H1 (cell line): ENCODE measurements at regions not wholly inside any gene's neighbourhood (a gene's known extent, or its start where the extent isn't known, plus 50 kb on each side); places are given as distances from the start of the nearest gene placed in this dataset.

Experiments
- CTCF ChIA-PET: fragments of 300-600 bp; sonication (Branson Sonifier 250); formaldehyde crosslinking; loops from one replicate; lab custom pipeline; 2021; ENCODE audit not compliant: partially characterized antibody; lab: Charles Lee
- POLR2A ChIA-PET: fragments of 300-600 bp; sonication (Branson Sonifier 250); formaldehyde crosslinking; loops from one replicate; lab custom pipeline; 2021; ENCODE audit warnings: inconsistent platforms; ENCODE audit not compliant: partially characterized antibody; lab: Charles Lee
- DNase-seq, 2 experiments: peaks; one replicate each; pipeline versions ENCODE4 v3.0.0 to v3.0.0-alpha.2; 2010 to 2022; ENCODE audit warnings: low spot score in 2 of 2, low read depth in 1 of 2, mixed read lengths in 1 of 2
- FAIRE-seq: peaks from 2 replicates; lab custom pipeline; 2011; peaks lifted over from hg19 to GRCh38; lab: Jason Lieb, UNC
- H2AFZ ChIP-seq: 2 replicates; pipeline ENCODE4 v1.8.1; 2012; ENCODE audit warnings: low read length, inconsistent platforms
- H2AK5ac ChIP-seq: 2 replicates; pipeline ENCODE4 v1.6.1; 2013; ENCODE audit warnings: low read depth, low read length
- H2BK120ac ChIP-seq: replicated peaks from 2 replicates; pipeline ENCODE3; 2013; ENCODE audit warnings: low read depth, low read length, inconsistent platforms
- H2BK12ac ChIP-seq: 2 replicates; pipeline ENCODE4 v1.6.1; 2013; ENCODE audit warnings: low read depth, low read length
- H2BK15ac ChIP-seq: 2 replicates; pipeline ENCODE4 v1.6.1; 2013; ENCODE audit warnings: low read length
- H2BK20ac ChIP-seq: 2 replicates; pipeline ENCODE4 v1.6.1; 2013; ENCODE audit warnings: low read length
- H2BK5ac ChIP-seq: 2 replicates; pipeline ENCODE4 v1.6.1; 2013; ENCODE audit warnings: low read depth, low read length
- H3K14ac ChIP-seq: 2 replicates; pipeline ENCODE4 v1.6.1; 2013; ENCODE audit warnings: inconsistent platforms; ENCODE audit not compliant: insufficient read length
- H3K18ac ChIP-seq: 2 replicates; pipeline ENCODE4 v1.6.1; 2013; ENCODE audit warnings: low read length; ENCODE audit errors: extremely low read depth
- H3K23ac ChIP-seq: 2 replicates; pipeline ENCODE4 v1.6.1; 2013; ENCODE audit warnings: inconsistent platforms; ENCODE audit not compliant: insufficient read length
- H3K23me2 ChIP-seq: 2 replicates; pipeline ENCODE4 v1.6.1; 2013; ENCODE audit warnings: low read depth, low read length
- H3K27ac ChIP-seq: 2 replicates; pipeline ENCODE4 v1.6.1; 2011; ENCODE audit warnings: low read depth, low read length, inconsistent platforms
- H3K27me3 ChIP-seq, 4 experiments: replicated peaks in 1 of 4; 1 replicate in 1 of 4; 2 replicates in 3 of 4; pipeline versions ENCODE4 v1.6.1 to v1.8.1; 2011 to 2013; ENCODE audit warnings: low read length in 3 of 4, mild to moderate bottlenecking in 3 of 4, inconsistent platforms in 2 of 4, mixed read lengths in 2 of 4, moderate library complexity in 1 of 4; ENCODE audit not compliant: control insufficient read depth in 3 of 4, insufficient read depth in 3 of 4; ENCODE audit errors: extremely low read depth in 1 of 4
- H3K36me3 ChIP-seq, 4 experiments: 2 replicates each; pipeline versions ENCODE4 v1.6.1 to v1.8.1; 2011 to 2013; ENCODE audit warnings: mild to moderate bottlenecking in 4 of 4, low read length in 3 of 4, moderate library complexity in 2 of 4, control low read depth in 1 of 4, inconsistent platforms in 1 of 4; ENCODE audit not compliant: insufficient read depth in 4 of 4, control insufficient read depth in 2 of 4
- H3K4ac ChIP-seq: replicated peaks from 2 replicates; pipeline ENCODE3; 2013; ENCODE audit warnings: low read length, low read depth, mixed read lengths, inconsistent platforms; ENCODE audit not compliant: insufficient read length
- H3K4me1 ChIP-seq, 4 experiments: replicated peaks in 1 of 4; 1 replicate in 1 of 4; 2 replicates in 3 of 4; pipeline versions ENCODE4 v1.6.1 to v1.8.1; 2011 to 2013; ENCODE audit warnings: low read length in 3 of 4, inconsistent platforms in 2 of 4, mixed read lengths in 1 of 4; ENCODE audit not compliant: insufficient read depth in 4 of 4, control insufficient read depth in 3 of 4
- H3K4me2 ChIP-seq, 2 experiments: 2 replicates each; pipeline versions ENCODE4 v1.6.1 to v1.8.1; 2011 to 2013; ENCODE audit warnings: low read depth in 2 of 2, low read length in 2 of 2, control low read depth in 1 of 2, inconsistent platforms in 1 of 2, mild to moderate bottlenecking in 1 of 2; ENCODE audit not compliant: insufficient read depth in 1 of 2
- H3K4me3 ChIP-seq, 4 experiments: fragments of 200-600, 300-600 bp in 1 of 4; sonication (generic), shearing (Covaris generic), sonication (Bioruptor Twin) in 1 of 4; 2 replicates each; pipeline versions ENCODE4 v1.5.1 to v1.8.1; 2011 to 2016; ENCODE audit warnings: low read length in 4 of 4, low read depth in 3 of 4, control low read depth in 2 of 4, inconsistent platforms in 2 of 4, mild to moderate bottlenecking in 2 of 4, mixed read lengths in 1 of 4, moderate library complexity in 1 of 4; ENCODE audit not compliant: insufficient read depth in 2 of 4; ENCODE audit errors: extremely low read depth in 1 of 4
- H3K56ac ChIP-seq: replicated peaks from 2 replicates; pipeline ENCODE3; 2013; ENCODE audit warnings: low read depth, mild to moderate bottlenecking, mixed read lengths, low read length, inconsistent platforms; ENCODE audit not compliant: insufficient read length
- H3K79me1 ChIP-seq: 2 replicates; pipeline ENCODE4 v1.6.1; 2013; ENCODE audit warnings: low read depth, low read length, control low read depth
- H3K79me2 ChIP-seq, 2 experiments: 2 replicates each; pipeline versions ENCODE4 v1.6.1 to v1.8.1; 2012 to 2013; ENCODE audit warnings: low read length in 2 of 2, mild to moderate bottlenecking in 2 of 2, inconsistent platforms in 1 of 2; ENCODE audit not compliant: insufficient read depth in 2 of 2, control insufficient read depth in 1 of 2
- H3K9ac ChIP-seq, 4 experiments: replicated peaks in 1 of 4; 1 replicate in 1 of 4; 2 replicates in 3 of 4; pipeline versions ENCODE4 v1.6.1 to v1.8.1; 2011 to 2013; ENCODE audit warnings: low read depth in 3 of 4, low read length in 3 of 4, control low read depth in 2 of 4, mild to moderate bottlenecking in 2 of 4, moderate library complexity in 2 of 4, inconsistent platforms in 1 of 4; ENCODE audit errors: extremely low read depth in 1 of 4
- H3K9me3 ChIP-seq, 2 experiments: 2 replicates each; pipeline versions ENCODE4 v1.6.1 to v1.8.1; 2012 to 2013; ENCODE audit warnings: mild to moderate bottlenecking in 2 of 2, moderate library complexity in 2 of 2, control low read depth in 1 of 2, inconsistent platforms in 1 of 2, low read depth in 1 of 2, low read length in 1 of 2, mixed read lengths in 1 of 2; ENCODE audit not compliant: insufficient read depth in 2 of 2
- H4K20me1 ChIP-seq, 2 experiments: replicated peaks in 1 of 2; 2 replicates each; pipeline versions ENCODE3 to v1.8.1; 2011 to 2013; ENCODE audit warnings: inconsistent platforms in 2 of 2, low read length in 2 of 2, mild to moderate bottlenecking in 1 of 2; ENCODE audit not compliant: insufficient read depth in 2 of 2, control insufficient read depth in 1 of 2
- H4K5ac ChIP-seq: 2 replicates; pipeline ENCODE4 v1.6.1; 2013; ENCODE audit warnings: low read length, low read depth, mixed read lengths, inconsistent platforms; ENCODE audit not compliant: insufficient read length
- H4K8ac ChIP-seq: 2 replicates; pipeline ENCODE4 v1.8.0; 2013; ENCODE audit warnings: mild to moderate bottlenecking, moderate library complexity, low read length, inconsistent platforms; ENCODE audit not compliant: insufficient read depth; ENCODE audit errors: extremely low read depth
- H4K91ac ChIP-seq: replicated peaks from 2 replicates; pipeline ENCODE3; 2013; ENCODE audit warnings: low read length, mixed read lengths, inconsistent platforms; ENCODE audit not compliant: insufficient read length
- JUN ChIP-seq: IDR thresholded peaks from 2 replicates; pipeline ENCODE4 v1.6.1; 2011; ENCODE audit warnings: low read depth, mild to moderate bottlenecking, improper control_type of control experiment, low read length
- RBBP5 ChIP-seq: IDR thresholded peaks from 2 replicates; pipeline ENCODE4 v1.7.1; 2012; ENCODE audit warnings: low read depth, mild to moderate bottlenecking, inconsistent platforms, low read length, moderate library complexity, borderline replicate concordance
- RFX5 ChIP-seq: IDR thresholded peaks from 2 replicates; pipeline ENCODE4 v1.6.1; 2011; ENCODE audit warnings: low read depth, low read length, improper control_type of control experiment, borderline replicate concordance
- WGBS, 2 experiments: shearing (Covaris generic) in 1 of 2; methylation state at CpG; one replicate each; pipeline versions ENCODE4 v1.1.6 to v1.1.7; 2013 to 2015; ENCODE audit warnings: low lambda C conversion rate in 2 of 2, mixed read lengths in 2 of 2, inconsistent platforms in 1 of 2, low coverage in 1 of 2, missing lambda C conversion rate in 1 of 2; ENCODE audit not compliant: insufficient replicate concordance in 2 of 2, insufficient coverage in 1 of 2, insufficient read length in 1 of 2; ENCODE audit errors: extremely low coverage in 1 of 2, missing lambda C conversion rate in 1 of 2; 5-methylcytosine and 5-hydroxymethylcytosine counted together

GRCh38 chr9:72427801-72428200, 62.8 kb upstream of the ZFAND5 start:
- Histone ChIP-seq H2BK12ac (no peak overlapping the region), H3K23me2 (no peaks in the 10 kb centered on the region), H3K36me3 (no peaks in the 10 kb centered on the region), H3K27ac (no peak overlapping the region), H2BK120ac (no peak overlapping the region), H2BK20ac (no peak overlapping the region), H3K23ac (no peak overlapping the region), H3K4me3 (no peak overlapping the region), H3K56ac (no peak overlapping the region), H4K8ac (no peak overlapping the region), H3K4me1 (no peaks in the 10 kb centered on the region), H2AFZ (no peak overlapping the region), H3K27me3 (no peaks in the 10 kb centered on the region), H3K9me3 (no peaks in the 10 kb centered on the region), H3K4me2 (no peak overlapping the region), H3K18ac (no peak overlapping the region), H3K79me1 (no peaks in the 10 kb centered on the region), H3K79me2 (no peaks in the 10 kb centered on the region), H2AK5ac (no peak overlapping the region), H4K91ac (no peak overlapping the region), H3K4ac (no peak overlapping the region)
- CTCF ChIA-PET, result no interaction called here
- no peak for DNase-seq
- 100% methylated on average over 1 of the region's 1 CpG; no CpG with 5 or more reads in 1 of the 2 experiments for WGBS, 2 experiments
- TF ChIP-seq RBBP5 (no peak), JUN (no peak), RFX5 (no peak)
- TF ChIP-seq, all 59 proteins: peak for 0
- Histone ChIP-seq H2BK15ac (no peak overlapping the region), H2BK5ac (no peak overlapping the region), H3K9ac (no peak overlapping the region), H4K5ac (no peak overlapping the region), H3K14ac (no peak overlapping the region), H4K20me1 (no peaks in the 10 kb centered on the region)
- POLR2A ChIA-PET, result interaction anchor here (1.0 to 1.4 kb wide), 2 partner anchors 63 to 66 kb away, joined by 3 read pairs; partner anchors contain the start of gene ZFAND5
- FAIRE-seq, result no peak
